Activated T-helper 17 cell treated with anti-CD3 and anti-CD28 coated beads, Interleukin-2, amount 50 U/mL, for 72 hours (primary cell): ENCODE measurements at regions not wholly inside any gene's neighbourhood (a gene's known extent, or its start where the extent isn't known, plus 50 kb on each side); places are given as distances from the start of the nearest gene placed in this dataset.

Experiments
- ATAC-seq: fragments of 150-1000 bp; cut with Tn5 transposase; replicated peaks from 2 replicates; pipeline ENCODE4 v1.10.0; 2021; ENCODE audit warnings: mild to moderate bottlenecking, moderate library complexity
- H3K27ac Mint-ChIP-seq: one replicate; pipeline ENCODE4 v1.8.0; 2022; ENCODE audit warnings: mixed read lengths
- H3K27me3 Mint-ChIP-seq: one replicate; pipeline ENCODE4 v1.8.0; 2022; ENCODE audit warnings: mixed read lengths
- H3K36me3 Mint-ChIP-seq: one replicate; pipeline ENCODE4 v1.8.0; 2022; ENCODE audit warnings: low read depth, mild to moderate bottlenecking, mixed read lengths
- H3K4me1 Mint-ChIP-seq: one replicate; pipeline ENCODE4 v1.8.0; 2022; ENCODE audit warnings: mixed read lengths
- H3K4me3 Mint-ChIP-seq: one replicate; pipeline ENCODE4 v1.8.0; 2022; ENCODE audit warnings: mild to moderate bottlenecking, mixed read lengths
- H3K9me3 Mint-ChIP-seq: one replicate; pipeline ENCODE4 v1.8.0; 2022; ENCODE audit warnings: mixed read lengths

GRCh38 chr2:103847276-103847675 lies 1006.6 kb upstream of the POU3F3 start:
- no peak overlapping the region for H3K4me3 Mint-ChIP-seq
- H3K4me1 Mint-ChIP-seq, result no peaks in the 10 kb centered on the region
- no peaks in the 10 kb centered on the region for H3K36me3 Mint-ChIP-seq
- no peak overlapping the region for H3K27ac Mint-ChIP-seq
- no peak for ATAC-seq
- H3K27me3 Mint-ChIP-seq, result no peaks in the 10 kb centered on the region
- peaks cover 8% of the 10 kb centered on the region for H3K9me3 Mint-ChIP-seq

DNA sequence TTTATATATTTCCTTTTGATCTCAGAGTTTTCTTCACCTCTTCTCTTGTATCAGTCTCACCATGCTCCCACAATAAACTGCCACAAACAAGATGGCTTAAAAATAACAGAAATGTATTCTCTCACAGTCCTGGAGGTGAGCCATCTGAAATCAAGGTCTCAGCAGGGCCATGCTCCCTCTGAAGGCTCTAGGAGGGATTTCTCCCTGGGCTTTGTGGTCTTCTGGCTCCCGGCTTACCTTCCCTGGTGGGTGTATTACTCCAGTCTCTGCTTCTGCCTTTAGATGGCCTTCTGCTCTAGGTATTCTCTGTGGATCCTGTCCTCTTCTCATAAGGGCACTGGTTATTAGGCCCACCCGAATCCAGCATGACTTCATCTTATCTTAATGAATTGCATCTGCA lies 994.7 kb upstream of the POU3F3 start:
- no peak overlapping the region for H3K4me3 Mint-ChIP-seq
- no peaks in the 10 kb centered on the region for H3K4me1 Mint-ChIP-seq
- no peaks in the 10 kb centered on the region for H3K27me3 Mint-ChIP-seq
- H3K9me3 Mint-ChIP-seq, result peaks cover 16% of the 10 kb centered on the region
- no peaks in the 10 kb centered on the region for H3K36me3 Mint-ChIP-seq
- no peak for ATAC-seq
- no peak overlapping the region for H3K27ac Mint-ChIP-seq

DNA sequence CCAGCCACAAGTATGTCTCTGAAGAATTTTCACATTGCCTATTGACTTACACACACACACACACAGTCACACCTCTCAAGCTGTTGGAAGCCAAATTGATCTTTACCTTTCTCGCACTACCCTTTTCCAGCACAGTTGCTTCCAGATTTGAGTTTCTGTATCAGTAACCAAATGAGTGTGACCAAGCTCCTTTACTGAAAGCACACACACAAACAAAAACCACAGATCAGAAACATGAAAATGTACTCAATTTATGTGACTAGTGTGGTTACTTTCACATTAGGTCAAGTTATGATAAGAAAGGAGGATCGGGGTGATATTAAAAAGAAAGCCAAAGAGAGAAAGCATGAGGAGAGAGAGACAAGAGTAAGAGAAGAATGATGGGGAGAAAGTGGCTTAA lies 993.9 kb upstream of the POU3F3 start:
- no peak overlapping the region for H3K4me3 Mint-ChIP-seq
- no peaks in the 10 kb centered on the region for H3K4me1 Mint-ChIP-seq
- H3K9me3 Mint-ChIP-seq, result peaks cover 16% of the 10 kb centered on the region
- ATAC-seq, result no peak
- no peak overlapping the region for H3K27ac Mint-ChIP-seq
- H3K36me3 Mint-ChIP-seq, result no peaks in the 10 kb centered on the region
- no peaks in the 10 kb centered on the region for H3K27me3 Mint-ChIP-seq

GRCh38 chr2:103868396-103868795 lies 985.5 kb upstream of the POU3F3 start:
- Mint-ChIP-seq H3K4me3 (no peak overlapping the region), H3K36me3 (no peaks in the 10 kb centered on the region), H3K27ac (no peak overlapping the region), H3K27me3 (no peaks in the 10 kb centered on the region), H3K4me1 (no peaks in the 10 kb centered on the region), H3K9me3 (peaks cover 21% of the 10 kb centered on the region)
- no peak for ATAC-seq

DNA sequence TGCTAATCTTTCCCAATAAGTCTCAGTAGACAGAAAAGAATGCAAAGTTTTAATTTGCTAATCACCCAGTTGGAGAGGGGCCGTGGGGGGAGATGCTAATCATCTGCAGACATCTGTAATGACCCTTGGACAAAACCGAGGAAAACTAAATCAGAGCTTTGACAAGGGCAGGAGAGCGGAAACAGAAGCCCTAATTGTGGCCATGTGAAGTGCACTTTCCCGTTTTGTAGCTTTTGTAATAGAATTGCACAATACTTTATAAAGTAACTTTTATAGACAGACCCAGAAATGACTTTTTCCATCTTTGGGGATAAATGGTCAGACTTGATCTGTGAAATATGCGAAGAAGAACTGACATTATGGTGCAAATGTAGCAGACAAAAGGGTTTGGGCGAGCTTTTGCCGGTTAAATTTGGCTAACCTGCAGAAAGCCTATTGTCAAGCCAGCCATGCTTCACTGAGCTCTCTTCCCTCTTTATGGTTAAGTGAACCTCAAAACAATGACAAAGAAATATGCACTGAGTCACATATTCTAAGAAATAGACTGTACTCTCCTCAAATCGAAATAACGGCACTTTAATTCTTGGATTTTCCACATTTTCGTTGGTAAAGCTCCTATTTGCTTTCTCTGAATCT lies 980.1 kb upstream of the POU3F3 start:
- Mint-ChIP-seq H3K27ac (no peak overlapping the region), H3K27me3 (no peaks in the 10 kb centered on the region), H3K4me1 (no peaks in the 10 kb centered on the region), H3K4me3 (no peak overlapping the region), H3K9me3 (peaks cover 12% of the 10 kb centered on the region), H3K36me3 (no peaks in the 10 kb centered on the region)
- no peak for ATAC-seq

DNA sequence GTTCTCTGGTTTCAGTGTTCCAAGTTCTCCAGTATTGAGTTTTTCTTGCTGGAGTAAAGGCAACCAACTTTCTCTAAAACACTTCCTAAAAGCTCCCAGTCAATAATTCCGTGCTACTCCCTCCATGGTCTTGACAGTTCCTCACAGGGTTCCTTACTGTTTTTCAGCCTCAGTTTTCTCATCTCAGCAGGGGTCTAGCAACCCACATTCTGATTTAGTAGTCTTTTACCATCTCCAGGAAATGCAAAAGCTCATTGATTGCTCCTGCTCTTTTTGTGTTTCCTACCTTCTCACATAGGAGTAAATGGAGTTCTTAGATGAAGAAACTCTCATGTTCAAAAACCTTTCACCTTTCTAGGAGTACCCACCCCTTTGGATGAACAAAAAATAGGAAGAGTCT lies 978.8 kb upstream of the POU3F3 start:
- no peak overlapping the region for H3K27ac Mint-ChIP-seq
- H3K4me1 Mint-ChIP-seq, result no peaks in the 10 kb centered on the region
- H3K9me3 Mint-ChIP-seq, result peaks cover 12% of the 10 kb centered on the region
- H3K27me3 Mint-ChIP-seq, result no peaks in the 10 kb centered on the region
- H3K4me3 Mint-ChIP-seq, result no peak overlapping the region
- ATAC-seq, result no peak
- H3K36me3 Mint-ChIP-seq, result no peaks in the 10 kb centered on the region

DNA sequence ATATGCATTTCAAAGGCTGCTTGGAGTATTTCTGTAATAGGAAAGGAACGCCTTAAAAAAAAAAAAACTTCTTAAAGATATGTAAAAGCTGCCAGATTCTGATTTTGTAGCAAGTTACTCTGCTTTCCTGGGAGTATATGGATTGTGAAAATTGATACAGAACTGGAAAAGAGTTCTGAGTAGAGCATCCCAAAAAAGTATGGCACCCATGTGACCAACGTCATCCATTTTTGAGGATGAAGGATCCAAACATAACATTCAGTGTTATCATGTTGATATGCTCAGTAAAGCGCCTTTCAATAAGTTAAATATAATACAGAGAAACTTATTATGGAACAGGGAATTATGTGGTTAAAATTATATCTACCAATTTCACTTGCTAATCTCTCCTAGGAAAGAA lies 978.4 kb upstream of the POU3F3 start:
- Mint-ChIP-seq H3K4me3 (no peak overlapping the region), H3K27ac (no peak overlapping the region), H3K9me3 (peaks cover 10% of the 10 kb centered on the region), H3K36me3 (no peaks in the 10 kb centered on the region), H3K4me1 (no peaks in the 10 kb centered on the region), H3K27me3 (no peaks in the 10 kb centered on the region)
- ATAC-seq, result no peak

DNA sequence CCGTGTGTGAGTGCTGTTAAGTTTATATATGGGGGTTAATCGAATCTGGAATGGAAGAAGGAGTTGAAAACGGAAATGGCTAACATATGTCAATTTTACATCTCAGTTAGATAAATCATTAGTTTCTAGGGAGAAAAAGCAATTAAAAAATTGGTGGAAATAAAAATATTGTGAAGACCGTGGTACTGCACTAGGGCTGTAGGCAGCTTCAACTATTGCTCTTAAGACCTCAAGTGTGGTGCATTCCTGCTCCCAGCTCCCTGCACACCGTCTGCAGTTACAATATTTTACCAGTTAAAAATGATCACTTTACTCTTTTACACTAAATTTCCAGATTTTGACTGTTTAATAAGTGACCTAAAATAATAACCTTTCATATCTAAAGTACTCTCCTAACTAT lies 977.3 kb upstream of the POU3F3 start:
- no peaks in the 10 kb centered on the region for H3K36me3 Mint-ChIP-seq
- no peak for ATAC-seq

GRCh38 chr2:103879101-103879500 lies 974.8 kb upstream of the POU3F3 start:
- no peaks in the 10 kb centered on the region for H3K4me1 Mint-ChIP-seq
- no peaks in the 10 kb centered on the region for H3K27me3 Mint-ChIP-seq
- no peaks in the 10 kb centered on the region for H3K36me3 Mint-ChIP-seq
- no peak for ATAC-seq
- H3K9me3 Mint-ChIP-seq, result peaks cover 14% of the 10 kb centered on the region
- no peak overlapping the region for H3K4me3 Mint-ChIP-seq
- no peak overlapping the region for H3K27ac Mint-ChIP-seq

More for the DNA sequence above, 977.3 kb upstream of the POU3F3 start:
- no peak overlapping the region for H3K27ac Mint-ChIP-seq
- no peaks in the 10 kb centered on the region for H3K27me3 Mint-ChIP-seq
- peaks cover 10% of the 10 kb centered on the region for H3K9me3 Mint-ChIP-seq
- H3K4me1 Mint-ChIP-seq, result no peaks in the 10 kb centered on the region
- no peak overlapping the region for H3K4me3 Mint-ChIP-seq

DNA sequence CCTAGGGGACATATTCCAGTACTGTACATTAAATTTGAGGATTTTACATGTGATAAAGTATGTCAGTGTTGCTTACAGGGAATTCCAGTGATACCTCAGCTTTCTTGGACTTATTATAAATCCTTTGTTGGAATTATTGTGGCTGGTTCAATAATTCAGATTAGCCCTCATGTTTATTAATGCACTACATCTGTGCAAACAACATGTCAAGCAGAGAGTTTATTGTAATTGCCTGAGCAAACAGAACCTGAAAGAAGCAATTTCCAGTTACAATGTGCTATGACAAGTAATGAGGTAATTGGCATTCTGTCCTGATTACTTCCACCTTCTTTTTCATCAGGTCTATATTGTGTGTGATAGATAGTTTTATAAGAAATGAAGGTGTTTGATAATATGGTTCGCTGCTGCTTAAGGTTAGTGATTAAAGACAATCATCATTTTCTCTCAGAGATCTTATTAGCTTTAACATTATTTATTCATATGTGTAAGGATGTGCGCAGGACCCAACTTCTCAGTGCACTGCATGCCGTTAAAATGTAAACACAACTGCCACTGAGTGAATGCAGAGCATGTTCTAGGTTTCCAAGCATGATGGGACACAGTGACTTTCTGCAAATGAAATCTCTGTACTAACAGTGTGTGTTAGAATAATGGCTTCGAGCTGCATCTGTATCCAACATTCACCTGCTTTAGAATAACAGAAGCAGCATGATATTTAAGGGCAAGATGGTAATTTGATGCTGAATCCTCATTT lies 973.7 kb upstream of the POU3F3 start:
- Mint-ChIP-seq H3K36me3 (no peaks in the 10 kb centered on the region), H3K27ac (no peak overlapping the region), H3K4me1 (no peaks in the 10 kb centered on the region), H3K4me3 (no peak overlapping the region), H3K27me3 (no peaks in the 10 kb centered on the region), H3K9me3 (peaks cover 15% of the 10 kb centered on the region)
- ATAC-seq, result no peak

DNA sequence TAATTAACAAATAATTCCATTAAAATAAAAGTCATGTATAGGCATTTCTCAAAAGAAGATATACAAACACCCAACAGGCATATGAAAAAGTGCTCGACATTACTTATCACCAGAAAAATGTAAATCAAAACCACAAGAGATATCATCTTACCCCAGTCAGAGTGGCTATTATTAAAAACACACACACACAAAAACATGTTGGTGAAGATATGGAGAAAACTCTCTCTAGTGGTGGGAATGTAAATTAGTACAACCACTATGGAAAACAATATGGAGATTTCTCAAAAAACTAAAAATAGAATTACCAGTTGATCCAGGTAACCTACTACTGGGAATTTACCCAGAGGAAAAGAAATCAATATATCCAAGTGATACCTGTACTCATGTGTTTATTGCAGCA lies 966.3 kb upstream of the POU3F3 start:
- no peak for ATAC-seq
- Mint-ChIP-seq H3K36me3 (no peaks in the 10 kb centered on the region), H3K9me3 (peaks cover 24% of the 10 kb centered on the region), H3K4me3 (no peak overlapping the region), H3K4me1 (no peaks in the 10 kb centered on the region), H3K27me3 (no peaks in the 10 kb centered on the region), H3K27ac (no peak overlapping the region)

GRCh38 chr2:103896182-103896581 lies 957.7 kb upstream of the POU3F3 start:
- peaks cover 6% of the 10 kb centered on the region for H3K9me3 Mint-ChIP-seq
- no peaks in the 10 kb centered on the region for H3K4me1 Mint-ChIP-seq
- H3K27ac Mint-ChIP-seq, result no peak overlapping the region
- ATAC-seq, result no peak
- no peaks in the 10 kb centered on the region for H3K27me3 Mint-ChIP-seq
- H3K36me3 Mint-ChIP-seq, result no peaks in the 10 kb centered on the region
- H3K4me3 Mint-ChIP-seq, result no peak overlapping the region

GRCh38 chr2:103898561-103898960 lies 955.4 kb upstream of the POU3F3 start:
- Mint-ChIP-seq H3K36me3 (no peaks in the 10 kb centered on the region), H3K27ac (no peak overlapping the region), H3K27me3 (no peaks in the 10 kb centered on the region), H3K9me3 (peaks cover 7% of the 10 kb centered on the region), H3K4me1 (no peaks in the 10 kb centered on the region), H3K4me3 (no peak overlapping the region)
- ATAC-seq, result no peak

DNA sequence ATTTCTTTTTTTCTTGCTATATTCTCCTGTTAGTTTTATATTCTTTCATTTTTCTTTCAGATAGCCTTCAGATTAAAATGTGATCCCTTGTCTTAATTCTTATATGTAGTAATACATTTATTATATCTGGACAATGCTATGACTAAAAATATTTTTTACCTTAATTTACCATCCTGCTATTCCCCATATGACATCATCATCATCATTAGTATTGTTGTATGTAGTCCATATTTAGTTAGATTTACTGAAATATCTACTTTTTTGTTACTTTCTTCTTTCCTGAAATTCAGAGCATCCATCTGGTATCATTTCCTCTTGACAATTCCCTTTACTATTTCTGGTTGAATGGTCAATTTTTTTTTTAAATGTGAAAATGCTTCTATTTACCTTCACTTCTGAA lies 951.6 kb upstream of the POU3F3 start:
- H3K4me3 Mint-ChIP-seq, result no peak overlapping the region
- H3K36me3 Mint-ChIP-seq, result no peaks in the 10 kb centered on the region
- peaks cover 4% of the 10 kb centered on the region for H3K9me3 Mint-ChIP-seq
- no peaks in the 10 kb centered on the region for H3K27me3 Mint-ChIP-seq
- H3K27ac Mint-ChIP-seq, result no peak overlapping the region
- no peaks in the 10 kb centered on the region for H3K4me1 Mint-ChIP-seq
- ATAC-seq, result no peak

GRCh38 chr2:103921161-103921560 lies 932.8 kb upstream of the POU3F3 start:
- H3K9me3 Mint-ChIP-seq, result peaks cover 29% of the 10 kb centered on the region
- no peak overlapping the region for H3K27ac Mint-ChIP-seq
- no peaks in the 10 kb centered on the region for H3K4me1 Mint-ChIP-seq
- H3K27me3 Mint-ChIP-seq, result no peaks in the 10 kb centered on the region
- no peaks in the 10 kb centered on the region for H3K36me3 Mint-ChIP-seq
- no peak overlapping the region for H3K4me3 Mint-ChIP-seq
- no peak for ATAC-seq
